ENCODE measurements at regions not wholly inside any gene's neighbourhood (a gene's known extent, or its start where the extent isn't known, plus 50 kb on each side); places are given as distances from the start of the nearest gene placed in this dataset.

DNA sequence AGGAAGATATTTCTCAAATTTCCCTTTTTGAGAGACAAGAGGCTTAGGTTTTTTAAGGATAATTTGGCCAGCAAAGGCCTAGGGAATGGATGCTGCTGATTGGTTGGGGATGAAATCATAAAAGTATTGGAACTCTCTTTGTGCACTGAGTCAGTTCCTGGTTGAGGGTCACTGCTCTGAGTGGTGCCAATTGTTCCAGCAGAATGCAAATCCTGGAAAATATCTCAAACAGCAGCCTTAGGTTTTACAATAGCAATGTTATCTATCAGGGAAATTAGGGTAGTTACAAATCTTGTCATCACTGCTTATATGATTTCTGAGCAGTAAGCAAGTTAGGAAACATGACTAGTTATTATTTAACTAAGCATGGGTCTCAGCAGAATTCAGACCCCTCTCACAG is 96.2 kb downstream of the RAD51AP2 start:
- DNase-seq (ENCODE audit: low spot score in 2 of 2): no peak
- H3K9me3 ChIP-seq: no peaks in the 10 kb centered on the region
- TF ChIP-seq POLR2AphosphoS5 (IDR thresholded peaks at IDR 0.05) (no peak), EP300 (IDR thresholded peaks at IDR 0.05) (no peak), POLR2A (IDR thresholded peaks at IDR 0.05) (no peak)
- TF ChIP-seq, protein P1, sequence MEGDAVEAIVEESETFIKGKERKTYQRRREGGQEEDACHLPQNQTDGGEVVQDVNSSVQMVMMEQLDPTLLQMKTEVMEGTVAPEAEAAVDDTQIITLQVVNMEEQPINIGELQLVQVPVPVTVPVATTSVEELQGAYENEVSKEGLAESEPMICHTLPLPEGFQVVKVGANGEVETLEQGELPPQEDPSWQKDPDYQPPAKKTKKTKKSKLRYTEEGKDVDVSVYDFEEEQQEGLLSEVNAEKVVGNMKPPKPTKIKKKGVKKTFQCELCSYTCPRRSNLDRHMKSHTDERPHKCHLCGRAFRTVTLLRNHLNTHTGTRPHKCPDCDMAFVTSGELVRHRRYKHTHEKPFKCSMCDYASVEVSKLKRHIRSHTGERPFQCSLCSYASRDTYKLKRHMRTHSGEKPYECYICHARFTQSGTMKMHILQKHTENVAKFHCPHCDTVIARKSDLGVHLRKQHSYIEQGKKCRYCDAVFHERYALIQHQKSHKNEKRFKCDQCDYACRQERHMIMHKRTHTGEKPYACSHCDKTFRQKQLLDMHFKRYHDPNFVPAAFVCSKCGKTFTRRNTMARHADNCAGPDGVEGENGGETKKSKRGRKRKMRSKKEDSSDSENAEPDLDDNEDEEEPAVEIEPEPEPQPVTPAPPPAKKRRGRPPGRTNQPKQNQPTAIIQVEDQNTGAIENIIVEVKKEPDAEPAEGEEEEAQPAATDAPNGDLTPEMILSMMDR (IDR thresholded peaks at IDR 0.05): no peak
- H3K36me3 ChIP-seq: no peaks in the 10 kb centered on the region
- H3K27ac ChIP-seq: no peak overlapping the region
- no peak overlapping the region for H3K4me3 ChIP-seq
- H3K27me3 ChIP-seq: no peaks in the 10 kb centered on the region
- no peaks in the 10 kb centered on the region for H3K4me1 ChIP-seq

DNA sequence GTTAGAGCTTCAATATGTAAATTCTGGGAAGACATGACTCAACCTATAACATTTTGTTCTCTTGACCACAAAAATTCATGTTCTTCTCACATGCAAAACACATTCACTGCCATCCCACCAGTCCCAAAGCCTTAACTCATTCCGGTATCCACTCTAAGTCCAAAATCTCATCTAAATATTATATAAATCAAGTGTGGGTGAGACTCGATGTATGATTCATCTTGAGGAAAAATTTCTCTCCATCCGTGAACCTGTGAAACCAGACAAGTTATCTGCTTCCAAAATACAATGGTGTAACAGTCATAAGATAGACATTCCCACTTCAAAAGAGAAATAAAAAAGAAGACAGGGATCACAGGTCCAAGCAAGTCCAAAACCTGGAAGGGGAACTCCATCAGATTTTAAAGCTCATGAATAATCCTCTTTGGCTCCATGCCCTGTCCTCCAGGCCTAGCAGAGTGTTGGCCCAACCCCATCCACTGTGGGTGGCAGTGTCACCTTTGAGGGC is 101.3 kb downstream of the RAD51AP2 start:
- H3K4me3 ChIP-seq: no peak overlapping the region
- no peaks in the 10 kb centered on the region for H3K9me3 ChIP-seq
- H3K27me3 ChIP-seq: no peaks in the 10 kb centered on the region
- H3K4me1 ChIP-seq: no peaks in the 10 kb centered on the region
- 50% methylated on average over 3 of the region's 3 CpGs for WGBS
- no peak overlapping the region for H3K27ac ChIP-seq
- no peaks in the 10 kb centered on the region for H3K36me3 ChIP-seq
- DNase-seq (ENCODE audit: low spot score in 2 of 2): no peak
- TF ChIP-seq POLR2A (IDR thresholded peaks at IDR 0.05) (no peak), EP300 (IDR thresholded peaks at IDR 0.05) (no peak), POLR2AphosphoS5 (IDR thresholded peaks at IDR 0.05) (no peak)
- TF ChIP-seq, protein P1 (IDR thresholded peaks at IDR 0.05): no peak

DNA sequence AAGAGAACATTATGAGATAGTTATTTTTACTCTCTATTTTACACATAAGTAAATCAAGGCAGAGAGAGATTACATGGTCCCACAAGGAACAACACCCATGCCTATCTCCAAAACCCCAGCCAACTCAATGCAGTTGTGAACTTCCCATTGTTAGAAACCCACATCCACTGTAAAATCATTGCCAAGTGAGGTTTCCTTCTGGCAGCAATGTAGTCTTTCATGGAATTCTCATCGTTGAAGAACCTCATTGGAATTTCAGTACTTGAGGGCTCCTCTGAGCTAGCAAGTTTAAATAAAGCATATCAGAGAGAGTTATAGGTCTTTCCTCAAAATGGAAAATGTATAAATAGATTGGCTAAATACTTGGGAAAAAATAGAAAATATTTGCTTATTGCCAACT is 105.2 kb downstream of the RAD51AP2 start:
- Histone ChIP-seq H3K27ac (no peak overlapping the region), H3K27me3 (no peaks in the 10 kb centered on the region), H3K9me3 (no peaks in the 10 kb centered on the region), H3K4me3 (no peak overlapping the region), H3K4me1 (no peaks in the 10 kb centered on the region), H3K36me3 (no peaks in the 10 kb centered on the region)
- DNase-seq (ENCODE audit: low spot score in 2 of 2): no peak
- no peak for TF ChIP-seq POLR2A (IDR thresholded peaks at IDR 0.05)
- no peak for TF ChIP-seq EP300 (IDR thresholded peaks at IDR 0.05)
- TF ChIP-seq, protein P1 (IDR thresholded peaks at IDR 0.05): no peak
- TF ChIP-seq POLR2AphosphoS5 (IDR thresholded peaks at IDR 0.05): no peak
- WGBS: 56% methylated on average over 1 of the region's 1 CpG

DNA sequence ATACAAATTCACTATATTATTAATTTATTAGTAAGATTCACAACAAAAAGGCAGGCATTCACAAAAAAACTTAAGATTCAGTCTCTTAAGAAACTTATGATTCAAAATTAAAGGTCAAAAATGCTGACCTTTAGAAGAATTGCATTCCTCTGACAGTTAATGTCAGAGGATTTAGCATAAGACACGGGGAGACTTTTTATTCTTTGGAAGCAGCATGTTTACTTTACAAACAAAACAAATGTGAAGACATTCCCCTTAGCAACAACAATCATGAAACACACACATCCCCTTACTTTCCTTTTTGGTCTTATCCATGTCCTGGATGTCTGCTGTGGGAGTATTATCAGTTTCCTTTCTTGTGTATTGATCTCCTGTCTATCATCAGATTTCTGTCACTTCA is 117.1 kb downstream of the RAD51AP2 start:
- H3K9me3 ChIP-seq: no peaks in the 10 kb centered on the region
- no peaks in the 10 kb centered on the region for H3K27me3 ChIP-seq
- no peaks in the 10 kb centered on the region for H3K36me3 ChIP-seq
- H3K27ac ChIP-seq: no peak overlapping the region
- no peak for DNase-seq (ENCODE audit: low spot score in 2 of 2)
- H3K4me3 ChIP-seq: no peak overlapping the region
- WGBS: 37% methylated on average over 1 of the region's 1 CpG
- no peaks in the 10 kb centered on the region for H3K4me1 ChIP-seq
- TF ChIP-seq, protein P1 (IDR thresholded peaks at IDR 0.05): no peak
- TF ChIP-seq EP300 (IDR thresholded peaks at IDR 0.05): no peak
- no peak for TF ChIP-seq POLR2A (IDR thresholded peaks at IDR 0.05)
- no peak for TF ChIP-seq POLR2AphosphoS5 (IDR thresholded peaks at IDR 0.05)

DNA sequence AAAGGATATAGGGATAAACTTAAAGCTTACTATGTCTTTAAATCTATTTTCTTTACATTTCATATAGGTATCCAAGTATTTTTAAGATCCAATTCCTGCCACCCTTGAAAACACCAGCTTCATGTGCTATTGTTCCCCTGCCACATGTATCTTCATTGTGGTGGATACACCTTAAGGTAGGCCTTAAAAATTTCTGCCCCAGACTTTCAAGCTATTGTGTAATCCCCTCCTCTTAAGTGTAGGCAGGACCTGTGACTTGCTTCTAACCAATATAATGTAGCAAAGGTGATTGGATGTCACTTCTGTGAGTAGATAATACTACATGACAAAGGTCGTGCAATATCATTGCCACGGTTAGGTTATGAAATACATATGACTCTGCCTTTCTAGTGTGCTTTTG is 119.5 kb downstream of the RAD51AP2 start:
- no peak overlapping the region for H3K27ac ChIP-seq
- H3K27me3 ChIP-seq: no peaks in the 10 kb centered on the region
- no peaks in the 10 kb centered on the region for H3K36me3 ChIP-seq
- DNase-seq (ENCODE audit: low spot score in 2 of 2): no peak
- TF ChIP-seq POLR2AphosphoS5 (IDR thresholded peaks at IDR 0.05) (no peak), EP300 (IDR thresholded peaks at IDR 0.05) (no peak), POLR2A (IDR thresholded peaks at IDR 0.05) (no peak)
- TF ChIP-seq, protein P1 (IDR thresholded peaks at IDR 0.05): no peak
- H3K9me3 ChIP-seq: no peaks in the 10 kb centered on the region
- H3K4me3 ChIP-seq: no peak overlapping the region
- no peaks in the 10 kb centered on the region for H3K4me1 ChIP-seq
- WGBS: 89% methylated on average over 2 of the region's 2 CpGs

Data from suprapubic skin (tissue), 4 donors.